A549 (cell line): ENCODE measurements at regions not wholly inside any gene's neighbourhood (a gene's known extent, or its start where the extent isn't known, plus 50 kb on each side); places are given as distances from the start of the nearest gene placed in this dataset.

Experiments
- ATAC-seq, 2 experiments: fragments of 200-7000 bp in 1 of 2; fragments of >200 bp in 1 of 2; cut with Nextera tagmentation in 1 of 2; cut with Tn5 transposase in 1 of 2; 3 replicates each; pipeline versions ENCODE4 v1.8.0 to v1.9.1; 2018 to 2020; ENCODE audit warnings: mild to moderate bottlenecking in 1 of 2, moderate library complexity in 1 of 2
- CTCF ChIA-PET: fragments of 300-600 bp; sonication (Branson Sonifier 250); formaldehyde crosslinking; extraction: SDS; loops from one replicate; lab custom pipeline; 2021; ENCODE audit warnings: antibody characterized with exemption, inconsistent platforms; lab: Yijun Ruan, JAX
- POLR2A ChIA-PET: fragments of 350-600 bp; formaldehyde crosslinking; extraction: SDS; loops from one replicate; lab custom pipeline; 2021; ENCODE audit warnings: antibody characterized with exemption, inconsistent platforms; lab: Yijun Ruan, JAX
- DNase-seq, 2 experiments: peaks; one replicate each; pipeline versions ENCODE4 v3.0.0 to v3.0.0-alpha.2; 2011 to 2016; ENCODE audit warnings: low read depth in 1 of 2, low spot score in 1 of 2
- FAIRE-seq: peaks from 2 replicates; lab custom pipeline; 2011; peaks lifted over from hg19 to GRCh38; lab: Jason Lieb, UNC
- H3K27ac ChIP-seq, 2 experiments: fragments of >200 bp; sonication (Bioruptor Twin); formaldehyde crosslinking; 3 replicates each; pipeline ENCODE4 v1.5.1; 2016 to 2017
- H3K4me1 ChIP-seq: fragments of >200 bp; sonication (Bioruptor Twin); formaldehyde crosslinking; 3 replicates; pipeline ENCODE4 v1.6.1; 2016
- H3K4me2 ChIP-seq: fragments of >200 bp; sonication (Bioruptor Twin); formaldehyde crosslinking; 3 replicates; pipeline ENCODE4 v1.6.1; 2016
- H3K4me3 ChIP-seq: fragments of >200 bp; sonication (Bioruptor Twin); formaldehyde crosslinking; 3 replicates; pipeline ENCODE4 v1.5.1; 2016
- H3K9me3 ChIP-seq: fragments of >200 bp; sonication (Bioruptor Twin); formaldehyde crosslinking; 3 replicates; pipeline ENCODE4 v1.6.1; 2016
- CBX2 ChIP-seq: fragments of 200-600 bp; sonication (generic); IDR thresholded peaks from 2 replicates; pipeline ENCODE4 v1.6.1; 2016; ENCODE audit warnings: low read depth, mild to moderate bottlenecking, borderline replicate concordance
- CBX8 ChIP-seq: fragments of 200-600 bp; sonication (generic); IDR thresholded peaks from 2 replicates; pipeline ENCODE4 v1.6.1; 2016
- ESRRA ChIP-seq: fragments of 150-350 bp; IDR thresholded peaks from 2 replicates; pipeline ENCODE4 v1.6.1; 2014; ENCODE audit warnings: mild to moderate bottlenecking, low read length, borderline replicate concordance
- FOSB ChIP-seq: fragments of 250-450 bp; sonication (Bioruptor Pico); IDR thresholded peaks from 2 replicates; pipeline ENCODE4 v1.5.0; 2020; ENCODE audit warnings: mild to moderate bottlenecking, moderate library complexity
- HDAC2 ChIP-seq: fragments of 200-600 bp; sonication (generic); IDR thresholded peaks from 2 replicates; pipeline ENCODE4 v1.6.1; 2016
- HOXA7 ChIP-seq: fragments of 250-450 bp; sonication (Bioruptor Pico); IDR thresholded peaks from 2 replicates; pipeline ENCODE4 v1.5.0; 2020; ENCODE audit warnings: mild to moderate bottlenecking, moderate library complexity
- HOXB5 ChIP-seq: fragments of 250-450 bp; sonication (Bioruptor Pico); IDR thresholded peaks from 2 replicates; pipeline ENCODE4 v1.5.0; 2020; ENCODE audit warnings: mild to moderate bottlenecking, moderate library complexity
- JUN ChIP-seq, 2 experiments: fragments of >200 bp; sonication (Bioruptor Twin); formaldehyde crosslinking; IDR thresholded peaks; 2 replicates in 1 of 2; 3 replicates in 1 of 2; pipeline ENCODE4 v1.6.1; 2016 to 2017
- JUNB ChIP-seq: fragments of >200 bp; sonication (Bioruptor Twin); formaldehyde crosslinking; IDR thresholded peaks from 2 replicates; pipeline ENCODE4 v1.6.1; 2016
- KDM5A ChIP-seq: fragments of 200-600 bp; sonication (generic); IDR thresholded peaks from 2 replicates; pipeline ENCODE4 v1.6.1; 2016; ENCODE audit warnings: antibody characterized with exemption, mild to moderate bottlenecking
- MAZ ChIP-seq: fragments of 150-350 bp; IDR thresholded peaks from 2 replicates; pipeline ENCODE4 v1.6.1; 2014; ENCODE audit warnings: antibody characterized with exemption, low read depth, low read length, borderline replicate concordance
- RAD21 ChIP-seq, 2 experiments: fragments of >200 bp in 1 of 2; sonication (Bioruptor Twin) in 1 of 2; formaldehyde crosslinking in 1 of 2; IDR thresholded peaks in 1 of 2; conservative IDR thresholded peaks in 1 of 2; 2 replicates in 1 of 2; 3 replicates in 1 of 2; pipeline ENCODE4 v1.6.1; 2012 to 2018; ENCODE audit warnings: inconsistent platforms in 1 of 2
- RFX5 ChIP-seq: fragments of 450-650 bp; IDR thresholded peaks from 2 replicates; pipeline ENCODE4 v1.7.1; 2014; ENCODE audit warnings: antibody characterized with exemption, mild to moderate bottlenecking, moderate library complexity
- RNF2 ChIP-seq: fragments of 200-600 bp; sonication (generic); IDR thresholded peaks from 2 replicates; pipeline ENCODE4 v1.6.1; 2016; ENCODE audit warnings: low read depth, mild to moderate bottlenecking, antibody characterized with exemption, moderate library complexity, borderline replicate concordance
- SMC3 ChIP-seq: fragments of >200 bp; sonication (Bioruptor Twin); formaldehyde crosslinking; IDR thresholded peaks from 3 replicates; pipeline ENCODE4 v1.6.1; 2018; ENCODE audit warnings: inconsistent platforms
- TP53 ChIP-seq: fragments of 250-450 bp; sonication (Bioruptor Pico); IDR thresholded peaks from 2 replicates; pipeline ENCODE4 v1.5.0; 2021; ENCODE audit warnings: mild to moderate bottlenecking, moderate library complexity
- ZC3H11A ChIP-seq: fragments of 450-650 bp; IDR thresholded peaks from 2 replicates; pipeline ENCODE4 v1.6.1; 2014; ENCODE audit warnings: antibody characterized with exemption, mild to moderate bottlenecking
- ZFP36 ChIP-seq: fragments of 450-650 bp; IDR thresholded peaks from 2 replicates; pipeline ENCODE4 v1.6.1; 2014; ENCODE audit warnings: borderline replicate concordance; ENCODE audit not compliant: partially characterized antibody
- WGBS: methylation state at CpG from one replicate; pipeline ENCODE4 v1.1.6; 2017; ENCODE audit errors: missing lambda C conversion rate; 5-methylcytosine and 5-hydroxymethylcytosine counted together
- TF ChIP-seq, protein P1 (sequence below): IDR thresholded peaks from 2 replicates; pipeline ENCODE4 v1.6.1; 2012
- TF ChIP-seq, protein P2 (sequence below): fragments of 250-450 bp; sonication (Bioruptor Pico); IDR thresholded peaks from 2 replicates; pipeline ENCODE4 v1.5.0; 2020; ENCODE audit warnings: low read depth, mild to moderate bottlenecking, moderate library complexity
- TF ChIP-seq, protein P3 (sequence below): fragments of 450-650 bp; IDR thresholded peaks from 2 replicates; pipeline ENCODE4 v1.6.1; 2014; ENCODE audit warnings: antibody characterized with exemption
- TF ChIP-seq, protein P4 (sequence below): fragments of 150-350 bp; IDR thresholded peaks from 2 replicates; pipeline ENCODE4 v1.6.1; 2014; ENCODE audit warnings: low read depth, mild to moderate bottlenecking, low read length

DNA sequence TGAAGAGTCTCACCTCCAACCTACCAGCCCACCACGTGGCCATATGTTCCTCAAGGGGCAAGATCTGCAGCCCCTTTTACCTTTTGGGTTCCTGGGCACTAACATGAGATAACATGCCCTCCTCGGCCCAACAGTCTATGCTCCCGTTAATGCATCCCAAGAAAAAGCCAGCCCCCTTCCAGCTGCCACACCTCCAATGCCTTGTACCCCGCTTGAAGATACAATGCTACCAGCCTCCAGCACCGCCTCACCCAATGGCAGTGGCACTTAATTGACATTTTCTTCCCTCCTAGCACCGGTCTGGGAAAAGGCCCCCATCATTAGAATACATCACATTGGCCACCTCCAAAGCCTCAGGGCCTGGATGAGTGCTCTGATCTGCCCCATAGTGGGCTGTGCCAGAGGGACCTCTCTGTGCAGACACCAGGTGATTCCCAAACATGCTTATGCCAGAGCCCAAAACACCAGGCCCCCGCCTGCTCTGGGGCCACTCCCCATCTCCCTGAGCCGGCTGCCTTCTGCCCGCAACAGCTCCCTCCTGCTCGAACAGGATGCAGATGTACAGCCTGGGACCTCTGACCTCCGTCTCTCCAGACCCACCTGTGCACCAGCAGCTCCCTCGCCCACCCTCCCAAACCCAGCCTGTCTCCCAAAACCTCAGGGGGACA is 118.3 kb downstream of the NCOR2 start (continued):
- no peak for TF ChIP-seq KDM5A
- TF ChIP-seq ZC3H11A, result no peak

DNA sequence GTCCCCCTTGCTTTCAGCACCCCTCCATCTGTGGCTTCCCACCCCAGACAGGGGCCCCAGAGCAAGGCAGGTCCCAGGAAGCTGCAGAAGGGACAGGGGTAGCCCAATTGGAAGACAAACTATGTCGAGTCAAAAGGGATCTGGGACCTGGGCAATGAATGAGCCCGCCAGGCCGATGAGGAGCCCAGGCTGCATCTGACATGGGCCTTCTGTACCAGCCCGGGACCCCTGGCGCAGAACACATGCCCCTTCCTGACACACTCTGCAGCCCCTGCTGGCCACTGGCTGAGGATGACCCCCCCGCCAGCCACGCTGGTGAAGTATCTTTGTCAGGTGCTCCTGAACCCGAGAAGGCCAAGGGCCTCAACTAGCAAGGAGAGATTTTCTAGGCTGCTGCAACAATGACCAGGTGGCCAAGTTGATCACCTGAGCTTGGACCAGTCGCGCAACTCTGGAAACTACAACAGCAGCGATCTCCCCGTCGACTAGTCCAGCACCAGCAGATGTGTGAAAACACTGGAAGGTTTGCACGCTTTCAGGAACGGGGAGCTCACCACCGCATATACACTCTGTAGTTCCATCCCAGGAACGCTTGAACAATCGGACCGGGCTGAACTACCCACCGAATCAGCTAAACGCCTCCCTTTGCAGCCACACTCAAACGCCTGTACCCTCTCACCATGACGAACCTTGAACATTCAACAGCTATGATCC is 119.0 kb downstream of the NCOR2 start:
- peaks cover 21% of the 10 kb centered on the region for H3K4me1 ChIP-seq
- WGBS, result 93% methylated on average over 22 of the region's 23 CpGs
- no peaks in the 10 kb centered on the region for H3K9me3 ChIP-seq
- no peak overlapping the region for H3K27ac ChIP-seq
- ATAC-seq, result no peak
- TF ChIP-seq TP53 (CRISPR knock-in tag), result no peak
- ChIA-PET POLR2A (no interaction called here), CTCF (interaction anchor here (0.6 to 1.1 kb wide), 2 partner anchors 18 to 414 kb away, joined by 3 read pairs; no protein-coding TSS in a partner anchor)
- no peak overlapping the region for H3K4me3 ChIP-seq
- no peak for DNase-seq
- H3K4me2 ChIP-seq, result no peak overlapping the region
- no peak for FAIRE-seq

DNA sequence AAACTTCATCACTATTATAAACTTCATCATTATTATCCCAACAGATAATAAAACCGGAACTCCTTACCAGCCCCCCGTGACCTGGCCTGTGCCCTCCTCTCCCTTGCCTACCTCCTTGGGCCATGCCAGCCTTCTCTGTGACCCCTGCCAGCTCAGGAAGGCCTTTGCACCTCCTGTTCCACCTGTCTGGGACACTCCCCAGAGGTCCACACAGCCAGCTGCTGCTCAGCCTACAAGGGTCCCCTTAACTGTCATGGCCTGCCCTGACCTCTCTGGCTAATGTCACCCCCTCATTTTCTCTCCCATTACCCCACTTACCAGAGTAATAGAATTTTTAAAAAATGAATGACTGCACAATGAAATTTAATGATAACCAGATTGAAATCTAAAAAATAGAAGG is 121.0 kb downstream of the NCOR2 start:
- no peak overlapping the region for H3K4me2 ChIP-seq
- H3K27ac ChIP-seq, result no peak overlapping the region
- WGBS, result 95% methylated on average over 2 of the region's 2 CpGs
- H3K4me1 ChIP-seq, result peaks cover under 1% of the 10 kb centered on the region; the same call in 2 of the 3 replicates
- DNase-seq (no peak), FAIRE-seq (no peak), ATAC-seq (no peak)
- no peak overlapping the region for H3K4me3 ChIP-seq
- POLR2A ChIA-PET, result no interaction called here
- TF ChIP-seq CBX8 (no peak), SMC3 (no peak), MAZ (no peak), FOSB (CRISPR knock-in tag) (no peak), HOXB5 (CRISPR knock-in tag) (no peak), HOXA7 (no peak), RFX5 (no peak), ESRRA (no peak), HDAC2 (no peak), ZC3H11A (no peak), JUNB (no peak), RAD21 (conservative IDR thresholded peaks at IDR 0.05 in 1 of 2, IDR thresholded peaks at IDR 0.05 in 1 of 2) (no peak), RNF2 (no peak), CBX2 (no peak), JUN (IDR thresholded peaks at IDR 0.05) (no peak), ZFP36 (no peak)
- TF ChIP-seq, protein P1, sequence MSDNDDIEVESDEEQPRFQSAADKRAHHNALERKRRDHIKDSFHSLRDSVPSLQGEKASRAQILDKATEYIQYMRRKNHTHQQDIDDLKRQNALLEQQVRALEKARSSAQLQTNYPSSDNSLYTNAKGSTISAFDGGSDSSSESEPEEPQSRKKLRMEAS, result no peak
- TF ChIP-seq, protein P2, sequence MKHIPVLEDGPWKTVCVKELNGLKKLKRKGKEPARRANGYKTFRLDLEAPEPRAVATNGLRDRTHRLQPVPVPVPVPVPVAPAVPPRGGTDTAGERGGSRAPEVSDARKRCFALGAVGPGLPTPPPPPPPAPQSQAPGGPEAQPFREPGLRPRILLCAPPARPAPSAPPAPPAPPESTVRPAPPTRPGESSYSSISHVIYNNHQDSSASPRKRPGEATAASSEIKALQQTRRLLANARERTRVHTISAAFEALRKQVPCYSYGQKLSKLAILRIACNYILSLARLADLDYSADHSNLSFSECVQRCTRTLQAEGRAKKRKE (CRISPR knock-in tag), result no peak
- TF ChIP-seq, protein P3, sequence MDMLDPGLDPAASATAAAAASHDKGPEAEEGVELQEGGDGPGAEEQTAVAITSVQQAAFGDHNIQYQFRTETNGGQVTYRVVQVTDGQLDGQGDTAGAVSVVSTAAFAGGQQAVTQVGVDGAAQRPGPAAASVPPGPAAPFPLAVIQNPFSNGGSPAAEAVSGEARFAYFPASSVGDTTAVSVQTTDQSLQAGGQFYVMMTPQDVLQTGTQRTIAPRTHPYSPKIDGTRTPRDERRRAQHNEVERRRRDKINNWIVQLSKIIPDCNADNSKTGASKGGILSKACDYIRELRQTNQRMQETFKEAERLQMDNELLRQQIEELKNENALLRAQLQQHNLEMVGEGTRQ, result no peak
- TF ChIP-seq, protein P4, sequence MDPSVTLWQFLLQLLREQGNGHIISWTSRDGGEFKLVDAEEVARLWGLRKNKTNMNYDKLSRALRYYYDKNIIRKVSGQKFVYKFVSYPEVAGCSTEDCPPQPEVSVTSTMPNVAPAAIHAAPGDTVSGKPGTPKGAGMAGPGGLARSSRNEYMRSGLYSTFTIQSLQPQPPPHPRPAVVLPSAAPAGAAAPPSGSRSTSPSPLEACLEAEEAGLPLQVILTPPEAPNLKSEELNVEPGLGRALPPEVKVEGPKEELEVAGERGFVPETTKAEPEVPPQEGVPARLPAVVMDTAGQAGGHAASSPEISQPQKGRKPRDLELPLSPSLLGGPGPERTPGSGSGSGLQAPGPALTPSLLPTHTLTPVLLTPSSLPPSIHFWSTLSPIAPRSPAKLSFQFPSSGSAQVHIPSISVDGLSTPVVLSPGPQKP, result no peak
- no peaks in the 10 kb centered on the region for H3K9me3 ChIP-seq
- CTCF ChIA-PET, result interaction anchor here (0.9 to 1.7 kb wide), 3 partner anchors 54 to 320 kb away, joined by 3 to 5 read pairs (median 3); no protein-coding TSS in a partner anchor
